ENCODE measurements at regions not wholly inside any gene's neighbourhood (a gene's known extent, or its start where the extent isn't known, plus 50 kb on each side); places are given as distances from the start of the nearest gene placed in this dataset.

DNA sequence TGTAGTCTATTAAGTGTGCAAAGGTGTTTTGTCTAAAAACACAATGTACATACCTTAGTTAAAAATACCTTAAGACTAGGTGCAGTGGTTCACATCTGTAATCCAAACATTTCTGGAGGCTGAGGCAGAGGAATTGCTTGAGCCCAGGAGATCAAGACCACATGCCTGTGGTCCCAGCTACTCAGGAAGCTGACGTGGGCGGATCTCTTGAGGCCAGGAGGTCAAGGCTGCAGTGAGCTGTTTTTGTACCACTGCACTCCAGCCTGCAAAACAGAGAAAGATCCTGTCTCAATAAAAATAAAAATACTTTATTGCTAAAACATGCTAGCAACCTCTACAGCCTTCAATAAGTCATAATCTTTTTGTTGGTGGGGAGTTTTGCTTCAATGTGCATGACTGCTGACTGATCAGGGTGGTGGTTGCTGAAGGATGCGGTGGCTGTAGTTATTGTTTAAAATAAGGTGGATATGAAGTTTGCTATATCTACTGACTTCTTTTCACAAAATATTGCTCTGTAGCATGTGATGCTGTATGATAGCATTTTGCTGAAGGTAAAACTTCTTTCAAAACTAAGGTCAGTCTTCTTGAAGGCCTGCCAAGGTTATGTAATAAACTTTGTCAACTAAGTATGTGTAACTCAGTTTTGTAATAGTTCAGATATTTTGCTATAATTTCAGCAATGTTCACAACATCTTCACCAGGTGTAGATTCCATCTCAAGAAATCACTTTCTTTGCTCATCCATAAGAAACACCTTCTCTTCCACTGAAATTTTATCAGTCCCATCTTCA is 1238.0 kb upstream of the NRXN1 start (continued):
- no peak for TF ChIP-seq NBN (IDR thresholded peaks at IDR 0.05)

DNA sequence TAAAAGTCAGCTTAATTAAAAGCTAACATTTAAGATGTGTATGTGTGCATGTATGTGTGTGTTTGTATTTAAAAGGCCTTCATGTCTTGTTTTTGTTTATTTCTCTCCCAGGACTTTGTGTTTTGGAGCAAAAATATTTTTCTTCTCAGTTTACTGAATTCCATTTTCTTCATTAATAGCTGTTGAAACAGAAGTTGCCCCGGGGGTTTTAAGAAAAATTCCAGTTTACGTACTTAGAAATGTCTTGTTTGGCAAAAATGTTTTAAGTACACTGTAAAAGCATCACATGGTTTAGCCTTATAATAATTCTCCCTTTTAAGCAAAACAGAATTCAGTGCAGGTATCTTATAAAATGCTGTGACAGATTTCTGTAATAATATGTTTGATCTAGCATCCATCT is 1233.0 kb upstream of the NRXN1 start:
- CTCF ChIA-PET: no interaction called here
- no TSS peak for BruUV-seq (replicated peaks)

More for the DNA sequence above, 1233.0 kb upstream of the NRXN1 start:
- 62% methylated on average over 2 of the region's 2 CpGs for WGBS (ENCODE audit: insufficient coverage, insufficient replicate concordance, low lambda C conversion rate, missing lambda C conversion rate)
- Histone ChIP-seq H3K79me2 (ENCODE audit: control insufficient read depth, insufficient read depth, low read length) (no peaks in the 10 kb centered on the region), H3K4me2 (ENCODE audit: control insufficient read depth, insufficient read depth) (no peak overlapping the region), H4K20me1 (ENCODE audit: control insufficient read depth, insufficient read depth) (no peaks in the 10 kb centered on the region), H3K4me3 (no peak overlapping the region), H3K9ac (ENCODE audit: control insufficient read depth, insufficient read depth, low read length) (no peak overlapping the region), H3K4me1 (ENCODE audit: control insufficient read depth, insufficient read depth, low read length) (no peaks in the 10 kb centered on the region), H2AFZ (ENCODE audit: control insufficient read depth, low read depth, low read length) (no peak overlapping the region), H3K9me3 (replicated peaks; ENCODE audit: control insufficient read depth, insufficient read depth, low read length) (no peaks in the 10 kb centered on the region), H3K36me3 (ENCODE audit: control insufficient read depth in 2 of 2, insufficient read depth in 2 of 2, low read length in 1 of 2) (no peaks in the 10 kb centered on the region), H3K27ac (ENCODE audit: control insufficient read depth, insufficient read depth) (no peak overlapping the region), H3K27me3 (replicated peaks in 1 of 2; ENCODE audit: control insufficient read depth in 2 of 2, insufficient read depth in 2 of 2, low read length in 1 of 2) (no peaks in the 10 kb centered on the region)
- intact Hi-C loops (cut with micrococcal nuclease; ENCODE audit: unreplicated experiment): no loop called here
- DNase-seq (ENCODE audit: low read depth, low spot score) (no peak), FAIRE-seq (no peak), ATAC-seq (no peak)
- in situ Hi-C loops (cut with MboI): no loop called here
- POLR2A ChIA-PET: no interaction called here
- SMC1A ChIA-PET (ENCODE audit: uncharacterized antibody, unreplicated experiment): no interaction called here
- TF ChIP-seq CBX3 (IDR thresholded peaks at IDR 0.05; ENCODE audit: borderline replicate concordance, low read depth) (no peak), EP300 (IDR thresholded peaks at IDR 0.05; ENCODE audit: borderline replicate concordance in 1 of 2, control insufficient read depth in 1 of 2, low read depth in 2 of 2, low read length in 2 of 2) (no peak), PML (IDR thresholded peaks at IDR 0.05; ENCODE audit: low read length) (no peak), NR2F1 (conservative IDR thresholded peaks at IDR 0.05) (no peak), BACH1 (IDR thresholded peaks at IDR 0.05; ENCODE audit: borderline replicate concordance) (no peak), SIN3A (IDR thresholded peaks at IDR 0.05; ENCODE audit: low read depth, low read length) (no peak), RB1 (IDR thresholded peaks at IDR 0.05; ENCODE audit: borderline replicate concordance) (no peak), ZBED1 (IDR thresholded peaks at IDR 0.05; ENCODE audit: borderline replicate concordance) (no peak)
- TF ChIP-seq, protein P1, sequence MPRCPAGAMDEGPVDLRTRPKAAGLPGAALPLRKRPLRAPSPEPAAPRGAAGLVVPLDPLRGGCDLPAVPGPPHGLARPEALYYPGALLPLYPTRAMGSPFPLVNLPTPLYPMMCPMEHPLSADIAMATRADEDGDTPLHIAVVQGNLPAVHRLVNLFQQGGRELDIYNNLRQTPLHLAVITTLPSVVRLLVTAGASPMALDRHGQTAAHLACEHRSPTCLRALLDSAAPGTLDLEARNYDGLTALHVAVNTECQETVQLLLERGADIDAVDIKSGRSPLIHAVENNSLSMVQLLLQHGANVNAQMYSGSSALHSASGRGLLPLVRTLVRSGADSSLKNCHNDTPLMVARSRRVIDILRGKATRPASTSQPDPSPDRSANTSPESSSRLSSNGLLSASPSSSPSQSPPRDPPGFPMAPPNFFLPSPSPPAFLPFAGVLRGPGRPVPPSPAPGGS (IDR thresholded peaks at IDR 0.05; ENCODE audit: borderline replicate concordance, insufficient read depth, low read depth, low read length, poor library complexity, severe bottlenecking): no peak
- TF ChIP-seq, protein P2, sequence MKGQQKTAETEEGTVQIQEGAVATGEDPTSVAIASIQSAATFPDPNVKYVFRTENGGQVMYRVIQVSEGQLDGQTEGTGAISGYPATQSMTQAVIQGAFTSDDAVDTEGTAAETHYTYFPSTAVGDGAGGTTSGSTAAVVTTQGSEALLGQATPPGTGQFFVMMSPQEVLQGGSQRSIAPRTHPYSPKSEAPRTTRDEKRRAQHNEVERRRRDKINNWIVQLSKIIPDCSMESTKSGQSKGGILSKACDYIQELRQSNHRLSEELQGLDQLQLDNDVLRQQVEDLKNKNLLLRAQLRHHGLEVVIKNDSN (IDR thresholded peaks at IDR 0.05; ENCODE audit: borderline replicate concordance, extremely low read length, insufficient read depth, low read depth, low read length): no peak
- RAD21 ChIA-PET (ENCODE audit: unreplicated experiment): no interaction called here
